K562 (cell line): ENCODE measurements at regions not wholly inside any gene's neighbourhood (a gene's known extent, or its start where the extent isn't known, plus 50 kb on each side); places are given as distances from the start of the nearest gene placed in this dataset.

ENCODE experiments used
- ATAC-seq: fragments of 200-7000 bp; cut with Tn5 transposase; 3 replicates; pipeline ENCODE4 v1.9.1; 2020; ENCODE audit warnings: moderate library complexity
- BruUV-seq: library from RNA; stranded (reverse); fragments of 400-500 nt; replicated peaks from 2 replicates; lab custom pipeline; 2021; lab: Mats Ljungman, UMichigan
- CTCF ChIA-PET: fragments of 300-600 bp; formaldehyde crosslinking; extraction: SDS; loops from one replicate; lab custom pipeline; 2021; ENCODE audit warnings: low intra/inter-chr PET ratio; lab: Yijun Ruan, JAX
- POLR2A ChIA-PET: fragments of 300-600, 350-650 bp; sonication (Branson Sonifier 250); formaldehyde crosslinking; extraction: SDS; loops from one replicate; lab custom pipeline; 2021; ENCODE audit warnings: antibody characterized with exemption, inconsistent platforms; lab: Yijun Ruan, JAX
- DNase-seq, 4 experiments: peaks; one replicate each; pipeline versions ENCODE4 v3.0.0 to v3.0.0-alpha.2; 2011 to 2018; ENCODE audit warnings: low spot score in 3 of 4, mixed read lengths in 3 of 4; ENCODE audit errors: extremely low read depth in 1 of 4
- FAIRE-seq: peaks from 2 replicates; lab custom pipeline; 2011; peaks lifted over from hg19 to GRCh38; lab: Jason Lieb, UNC
- H2AFZ ChIP-seq: 2 replicates; pipeline ENCODE4 v1.6.0; 2011; ENCODE audit warnings: low read depth, low read length, control low read depth, inconsistent platforms
- H3K27ac ChIP-seq: fragments of 200-600 bp; 3 replicates; pipeline ENCODE4 v1.8.0; 2011; ENCODE audit warnings: low read depth, mild to moderate bottlenecking, control low read depth, inconsistent platforms, low read length, moderate library complexity, mixed read lengths; ENCODE audit errors: extremely low read depth
- H3K27me3 ChIP-seq, 2 experiments: fragments of 300-600 bp in 1 of 2; 2 replicates in 1 of 2; 3 replicates in 1 of 2; pipeline versions ENCODE4 v1.6.0 to v1.8.0; 2011; ENCODE audit warnings: inconsistent platforms in 2 of 2, low read length in 2 of 2, mild to moderate bottlenecking in 1 of 2, mixed read lengths in 1 of 2, moderate library complexity in 1 of 2; ENCODE audit not compliant: control insufficient read depth in 2 of 2, insufficient read depth in 2 of 2
- H3K36me3 ChIP-seq: fragments of 300-600 bp; 3 replicates; pipeline ENCODE4 v1.8.0; 2011; ENCODE audit warnings: mild to moderate bottlenecking, low read length, inconsistent platforms; ENCODE audit not compliant: control insufficient read depth, insufficient read depth
- H3K4me1 ChIP-seq, 2 experiments: fragments of 200-600 bp in 1 of 2; replicated peaks in 1 of 2; 2 replicates in 1 of 2; 3 replicates in 1 of 2; pipeline versions ENCODE4 v1.5.1 to v1.8.0; 2011; ENCODE audit warnings: inconsistent platforms in 2 of 2, low read length in 2 of 2, mild to moderate bottlenecking in 1 of 2, mixed read lengths in 1 of 2, moderate library complexity in 1 of 2; ENCODE audit not compliant: control insufficient read depth in 2 of 2, insufficient read depth in 2 of 2
- H3K4me2 ChIP-seq: 2 replicates; pipeline ENCODE4 v1.6.1; 2011; ENCODE audit warnings: low read length, control low read depth, inconsistent platforms, mixed read lengths; ENCODE audit not compliant: insufficient read depth
- H3K4me3 ChIP-seq: fragments of 200-600 bp; sonication (generic), shearing (Covaris generic); 2 replicates; pipeline ENCODE4 v1.5.1; 2016; ENCODE audit warnings: control low read depth, inconsistent platforms
- H3K79me2 ChIP-seq: fragments of 200-600 bp; 3 replicates; pipeline ENCODE4 v1.8.0; 2011; ENCODE audit warnings: low read length, inconsistent platforms; ENCODE audit not compliant: control insufficient read depth, insufficient read depth
- H3K9ac ChIP-seq, 2 experiments: 2 replicates each; pipeline versions ENCODE4 v1.6.0 to v1.6.1; 2011; ENCODE audit warnings: low read depth in 2 of 2, low read length in 2 of 2, control low read depth in 1 of 2, inconsistent platforms in 1 of 2, mild to moderate bottlenecking in 1 of 2, mixed read lengths in 1 of 2; ENCODE audit not compliant: insufficient read depth in 1 of 2
- H3K9me1 ChIP-seq: one replicate; pipeline ENCODE4 v1.6.0; 2011; ENCODE audit warnings: inconsistent platforms, mild to moderate bottlenecking, low read length, moderate library complexity; ENCODE audit not compliant: control insufficient read depth, insufficient read depth
- H3K9me3 ChIP-seq: replicated peaks from 2 replicates; pipeline ENCODE4 v1.5.1; 2011; ENCODE audit warnings: low read depth, low read length, inconsistent platforms; ENCODE audit not compliant: control insufficient read depth, insufficient read depth
- H4K20me1 ChIP-seq: replicated peaks from 2 replicates; pipeline ENCODE4 v1.6.1; 2011; ENCODE audit warnings: low read length, inconsistent platforms, mixed read lengths; ENCODE audit not compliant: control insufficient read depth, insufficient read depth
- ATF1 ChIP-seq, 2 experiments: fragments of 450-650 bp in 1 of 2; IDR thresholded peaks; 2 replicates each; pipeline ENCODE4 v1.6.1; 2016; ENCODE audit warnings: missing compliant biosample characterization in 1 of 2, missing genetic modification characterization in 1 of 2
- BMI1 ChIP-seq: fragments of 150-350 bp; IDR thresholded peaks from 2 replicates; pipeline ENCODE4 v1.6.1; 2014; ENCODE audit warnings: low read length
- EZH2 ChIP-seq: IDR thresholded peaks from 2 replicates; pipeline ENCODE4 v1.6.1; 2012; ENCODE audit warnings: low read depth, mild to moderate bottlenecking, inconsistent platforms, low read length, borderline replicate concordance
- HBP1 ChIP-seq: fragments of 450-650 bp; formaldehyde crosslinking; IDR thresholded peaks from 2 replicates; pipeline ENCODE4 v1.4.0; 2022; ENCODE audit warnings: missing genetic modification characterization
- HCFC1 ChIP-seq: IDR thresholded peaks from 2 replicates; pipeline ENCODE4 v1.6.1; 2012; ENCODE audit warnings: low read depth, low read length, improper control_type of control experiment
- PHB ChIP-seq: fragments of 250-450 bp; sonication (Bioruptor Pico); IDR thresholded peaks from 2 replicates; pipeline ENCODE4 v1.5.0; 2021
- THAP12 ChIP-seq: fragments of 250-450 bp; sonication (Bioruptor Pico); IDR thresholded peaks from 2 replicates; pipeline ENCODE4 v1.9.0; 2021; ENCODE audit warnings: mild to moderate bottlenecking, inconsistent platforms
- ZNF133 ChIP-seq: fragments of 250-450 bp; sonication (Bioruptor Pico); IDR thresholded peaks from 2 replicates; pipeline ENCODE4 v1.4.0; 2020; ENCODE audit warnings: mild to moderate bottlenecking
- ZNF511 ChIP-seq: sonication (generic); formaldehyde crosslinking; IDR thresholded peaks from 2 replicates; pipeline ENCODE4 v1.8.0; 2022; ENCODE audit warnings: mild to moderate bottlenecking, missing genetic modification reagents
- ZNF778 ChIP-seq: fragments of 450-650 bp; formaldehyde crosslinking; IDR thresholded peaks from 2 replicates; pipeline ENCODE4 v1.4.0; 2020; ENCODE audit warnings: mild to moderate bottlenecking, moderate library complexity
- WGBS: fragments of 100-300 bp; shearing (Covaris generic); methylation state at CpG from one replicate; pipeline ENCODE4 v1.1.6; 2016; ENCODE audit warnings: low coverage, mixed read lengths; ENCODE audit not compliant: insufficient coverage; ENCODE audit errors: missing lambda C conversion rate; 5-methylcytosine and 5-hydroxymethylcytosine counted together
- in situ Hi-C: fragments of 300-500 bp; cut with MboI; formaldehyde crosslinking; loops from 4 replicates; pipeline ENCODE4 v1.15.0; 2018; ENCODE audit warnings: inconsistent platforms, mixed read lengths
- intact Hi-C: fragments of 100-400 bp; cut with micrococcal nuclease; formaldehyde crosslinking; loops from 2 replicates; pipeline ENCODE4 v1.14.2; 2022

GRCh38 chr1:55302972-55303371 is 87.8 kb upstream of the USP24 start:
- BruUV-seq: no TSS peak
- in situ Hi-C loops: no loop called here
- CTCF ChIA-PET: no interaction called here

More at GRCh38 chr1:55302972-55303371, 87.8 kb upstream of the USP24 start:
- no peak for FAIRE-seq
- Histone ChIP-seq H3K27me3 (peaks cover 5 to 20% of the 10 kb centered on the region in 2 experiments; a peak in 4 of 5 replicates), H3K9ac (no peak overlapping the region), H4K20me1 (no peaks in the 10 kb centered on the region), H3K9me1 (no peaks in the 10 kb centered on the region), H3K36me3 (no peaks in the 10 kb centered on the region)
- intact Hi-C loops: no loop called here
- WGBS: 0% methylated on average over 2 of the region's 2 CpGs
- no peak for TF ChIP-seq ZNF133 (CRISPR knock-in tag)
- no peak for TF ChIP-seq HCFC1
- TF ChIP-seq BMI1: no peak
- TF ChIP-seq ATF1 (CRISPR knock-in tag; IDR thresholded peaks at IDR 0.05): no peak
- TF ChIP-seq ATF1 (tag; IDR thresholded peaks at IDR 0.05): no peak
- no peak for TF ChIP-seq ZNF511 (CRISPR knock-in tag)
- TF ChIP-seq EZH2: no peak
- TF ChIP-seq PHB (CRISPR knock-in tag): no peak
- no peak for TF ChIP-seq ZNF778
- TF ChIP-seq THAP12 (CRISPR knock-in tag): no peak
- TF ChIP-seq HBP1 (CRISPR knock-in tag): no peak
- TF ChIP-seq, all 486 proteins: peak for 0
- POLR2A ChIA-PET: interaction anchor here (0.7 kb wide), 1 partner anchor 90 kb away, joined by 3 read pairs; no protein-coding TSS in a partner anchor
- no peak overlapping the region for H2AFZ ChIP-seq
- no peak overlapping the region for H3K4me2 ChIP-seq
- H3K4me3 ChIP-seq: no peak overlapping the region
- no peak for ATAC-seq
- no peaks in the 10 kb centered on the region for H3K4me1 ChIP-seq
- H3K27ac ChIP-seq: no peak overlapping the region
- H3K79me2 ChIP-seq: no peaks in the 10 kb centered on the region
- no peak for DNase-seq
- H3K9me3 ChIP-seq: no peaks in the 10 kb centered on the region
